Neural cell (in vitro differentiated cells): ENCODE measurements at regions not wholly inside any gene's neighbourhood (a gene's known extent, or its start where the extent isn't known, plus 50 kb on each side); places are given as distances from the start of the nearest gene placed in this dataset.

Experiments
- H2AFZ ChIP-seq: fragments of 200-600, 300-800 bp; sonication (generic), shearing (Covaris generic); 2 replicates; pipeline ENCODE4 v1.6.0; 2014; ENCODE audit warnings: low read depth, mild to moderate bottlenecking, antibody characterized with exemption, low read length, moderate library complexity
- H3F3A ChIP-seq: fragments of 200-600 bp; shearing (Covaris generic); 2 replicates; pipeline ENCODE4 v1.6.1; 2016; ENCODE audit warnings: mild to moderate bottlenecking, moderate library complexity, mixed read lengths, antibody characterized with exemption, low read length; ENCODE audit not compliant: insufficient read depth, poor library complexity, severe bottlenecking
- H3K27ac ChIP-seq: fragments of 200-600, 300-800 bp; sonication (generic), shearing (Covaris generic); 2 replicates; pipeline ENCODE4 v1.5.1; 2014; ENCODE audit warnings: mild to moderate bottlenecking, low read length, moderate library complexity
- H3K27me3 ChIP-seq: fragments of 300-800, 200-600 bp; sonication (generic), shearing (Covaris generic); 2 replicates; pipeline ENCODE4 v1.6.0; 2014; ENCODE audit warnings: mild to moderate bottlenecking, low read depth, low read length, moderate library complexity; ENCODE audit not compliant: insufficient read depth
- H3K36me3 ChIP-seq: fragments of 300-800, 200-600 bp; sonication (generic), shearing (Covaris generic); 2 replicates; pipeline ENCODE4 v1.5.1; 2014; ENCODE audit warnings: mild to moderate bottlenecking, antibody characterized with exemption, low read length, moderate library complexity; ENCODE audit not compliant: insufficient read depth
- H3K4me2 ChIP-seq: fragments of 300-800, 200-600 bp; sonication (generic), shearing (Covaris generic); 2 replicates; pipeline ENCODE4 v1.6.0; 2014; ENCODE audit warnings: mild to moderate bottlenecking, low read length
- H3K4me3 ChIP-seq: fragments of 300-800, 200-600 bp; sonication (generic), shearing (Covaris generic); 2 replicates; pipeline ENCODE4 v1.5.1; 2014; ENCODE audit warnings: mild to moderate bottlenecking, low read length, moderate library complexity
- H3K79me2 ChIP-seq: fragments of 200-600 bp; shearing (Covaris generic); replicated peaks from 2 replicates; pipeline ENCODE4 v1.6.0; 2014; ENCODE audit warnings: mild to moderate bottlenecking, low read length, moderate library complexity; ENCODE audit not compliant: insufficient read depth
- H3K9ac ChIP-seq: fragments of 300-800, 200-600 bp; sonication (generic), shearing (Covaris generic); 2 replicates; pipeline ENCODE4 v1.6.1; 2016; ENCODE audit warnings: mild to moderate bottlenecking, low read length, mixed read lengths
- H3K9me2 ChIP-seq: fragments of 200-600 bp; shearing (Covaris generic); 2 replicates; pipeline ENCODE4 v1.6.1; 2016; ENCODE audit warnings: mild to moderate bottlenecking, low read length, mixed read lengths; ENCODE audit not compliant: insufficient read depth
- H3K9me3 ChIP-seq: fragments of 200-600, 300-800 bp; sonication (generic), shearing (Covaris generic); 2 replicates; pipeline ENCODE4 v1.6.1; 2016; ENCODE audit warnings: mild to moderate bottlenecking, mixed run types, low read length, moderate library complexity, mixed read lengths
- H4K20me1 ChIP-seq: fragments of 200-600 bp; shearing (Covaris generic); 2 replicates; pipeline ENCODE4 v1.6.1; 2016; ENCODE audit warnings: mild to moderate bottlenecking, mixed run types; ENCODE audit not compliant: insufficient read depth
- CTCF ChIP-seq: fragments of 450-650 bp; IDR thresholded peaks from 2 replicates; pipeline ENCODE4 v1.5.1; 2014; ENCODE audit warnings: antibody characterized with exemption, mild to moderate bottlenecking, moderate library complexity; ENCODE audit not compliant: poor library complexity, severe bottlenecking
- EP300 ChIP-seq: fragments of 450-650 bp; conservative IDR thresholded peaks from 2 replicates; pipeline ENCODE4 v1.6.1; 2014; ENCODE audit warnings: antibody characterized with exemption, mild to moderate bottlenecking, moderate library complexity; ENCODE audit not compliant: poor library complexity, severe bottlenecking
- MXI1 ChIP-seq: fragments of 450-650 bp; conservative IDR thresholded peaks from 2 replicates; pipeline ENCODE4 v1.6.1; 2014; ENCODE audit warnings: antibody characterized with exemption, mild to moderate bottlenecking; ENCODE audit not compliant: poor library complexity, severe bottlenecking
- POLR2AphosphoS5 ChIP-seq: IDR thresholded peaks from 2 replicates; pipeline ENCODE4 v1.6.1; 2012
- RAD21 ChIP-seq: fragments of 450-650 bp; conservative IDR thresholded peaks from 2 replicates; pipeline ENCODE4 v1.6.1; 2014; ENCODE audit warnings: antibody characterized with exemption, mild to moderate bottlenecking, moderate library complexity
- REST ChIP-seq: IDR thresholded peaks from 2 replicates; pipeline ENCODE4 v1.6.1; 2012; ENCODE audit warnings: borderline replicate concordance
- SMC3 ChIP-seq: fragments of 450-650 bp; conservative IDR thresholded peaks from 2 replicates; pipeline ENCODE4 v1.6.1; 2014; ENCODE audit warnings: antibody characterized with exemption, mild to moderate bottlenecking, moderate library complexity; ENCODE audit not compliant: poor library complexity
- TAF1 ChIP-seq: IDR thresholded peaks from 2 replicates; pipeline ENCODE4 v1.6.1; 2012; ENCODE audit warnings: low read depth

- H3K9me3 ChIP-seq = no peaks in the 10 kb centered on the region
- H3K4me3 ChIP-seq = no peak overlapping the region
- no peaks in the 10 kb centered on the region for H3K79me2 ChIP-seq
- no peaks in the 10 kb centered on the region for H4K20me1 ChIP-seq
- H3F3A ChIP-seq = no peaks in the 10 kb centered on the region
- no peaks in the 10 kb centered on the region for H3K9me2 ChIP-seq
- H3K36me3 ChIP-seq = no peaks in the 10 kb centered on the region
- H3K9ac ChIP-seq = no peak overlapping the region
- H2AFZ ChIP-seq = no peak overlapping the region
- H3K27ac ChIP-seq = no peak overlapping the region
- no peak overlapping the region for H3K4me2 ChIP-seq
- H3K27me3 ChIP-seq = no peaks in the 10 kb centered on the region
- TF ChIP-seq RAD21 = no peak
- TF ChIP-seq POLR2AphosphoS5 = no peak
- no peak for TF ChIP-seq SMC3
- no peak for TF ChIP-seq MXI1
- TF ChIP-seq REST = no peak
Observed at GRCh38 chr17:13372432-13372831, 229.3 kb downstream of the HS3ST3A1 start.

GRCh38 chr17:13367154-13367553, 234.6 kb downstream of the HS3ST3A1 start:
- no peaks in the 10 kb centered on the region for H3K79me2 ChIP-seq
- no peak overlapping the region for H3K4me2 ChIP-seq
- H4K20me1 ChIP-seq = no peaks in the 10 kb centered on the region
- H3K27ac ChIP-seq = no peak overlapping the region
- H3K36me3 ChIP-seq = no peaks in the 10 kb centered on the region
- no peaks in the 10 kb centered on the region for H3K9me2 ChIP-seq
- H3K27me3 ChIP-seq = no peaks in the 10 kb centered on the region
- H3K9me3 ChIP-seq = no peaks in the 10 kb centered on the region
- no peak overlapping the region for H3K4me3 ChIP-seq
- H3F3A ChIP-seq = no peaks in the 10 kb centered on the region
- H2AFZ ChIP-seq = no peak overlapping the region
- TF ChIP-seq REST (no peak), CTCF (no peak), EP300 (no peak), SMC3 (no peak), TAF1 (no peak), POLR2AphosphoS5 (no peak), RAD21 (no peak)
- no peak overlapping the region for H3K9ac ChIP-seq
